Uterus (tissue), 3 donors: ENCODE measurements at regions not wholly inside any gene's neighbourhood (a gene's known extent, or its start where the extent isn't known, plus 50 kb on each side); places are given as distances from the start of the nearest gene placed in this dataset.

Experiments
- DNase-seq, 2 donors: peaks; one replicate each; pipeline ENCODE4 v3.0.0-alpha.2; 2019 to 2020
- H3K27ac ChIP-seq, 2 donors: fragments of 200-600 bp; sonication (generic); 1 replicate in 1 of 2; 2 replicates in 1 of 2; pipeline ENCODE4 v1.5.1; 2016 to 2018
- H3K27me3 ChIP-seq, 2 donors: fragments of 200-600 bp; sonication (generic); one replicate each; pipeline ENCODE4 v1.5.1; 2018 to 2019; ENCODE audit warnings: control low read depth in 1 of 2
- H3K36me3 ChIP-seq, 2 donors: fragments of 200-600 bp; sonication (generic); one replicate each; pipeline ENCODE4 v1.5.1; 2019; ENCODE audit warnings: control low read depth in 1 of 2
- H3K4me1 ChIP-seq, 2 donors: fragments of 200-600 bp; sonication (generic); one replicate each; pipeline ENCODE4 v1.5.1; 2018 to 2019; ENCODE audit warnings: control low read depth in 1 of 2
- H3K4me3 ChIP-seq, 2 donors: fragments of 200-600 bp; sonication (generic); 1 replicate in 1 of 2; 2 replicates in 1 of 2; pipeline ENCODE4 v1.5.1; 2018 to 2019; ENCODE audit warnings: mild to moderate bottlenecking in 1 of 2
- H3K9me3 ChIP-seq, 2 donors: fragments of 200-600 bp; sonication (generic); one replicate each; pipeline ENCODE4 v1.5.1; 2019; ENCODE audit warnings: control low read depth in 1 of 2
- POLR2A ChIP-seq, 2 donors: fragments of 450-650 bp; IDR thresholded peaks; one replicate each; pipeline ENCODE4 v1.6.1; 2016; ENCODE audit warnings: antibody characterized with exemption in 2 of 2, mild to moderate bottlenecking in 1 of 2, moderate library complexity in 1 of 2
- intact Hi-C: fragments of 100-400 bp; cut with DNase I; formaldehyde crosslinking; loops from one replicate; pipeline ENCODE4 v1.15.1; 2023; ENCODE audit warnings: low total_unique reads
- TF ChIP-seq, protein P1 (sequence below), 4 experiments: fragments of 200-600 bp in 2 of 4; fragments of 450-650 bp in 2 of 4; sonication (generic) in 2 of 4; IDR thresholded peaks; one replicate each; pipeline ENCODE4 v1.5.1; 2016 to 2019; ENCODE audit warnings: antibody characterized with exemption in 4 of 4, mild to moderate bottlenecking in 2 of 4, moderate library complexity in 1 of 4
- donor health status: DM: yes; HTN: yes; CAD: no.

DNA sequence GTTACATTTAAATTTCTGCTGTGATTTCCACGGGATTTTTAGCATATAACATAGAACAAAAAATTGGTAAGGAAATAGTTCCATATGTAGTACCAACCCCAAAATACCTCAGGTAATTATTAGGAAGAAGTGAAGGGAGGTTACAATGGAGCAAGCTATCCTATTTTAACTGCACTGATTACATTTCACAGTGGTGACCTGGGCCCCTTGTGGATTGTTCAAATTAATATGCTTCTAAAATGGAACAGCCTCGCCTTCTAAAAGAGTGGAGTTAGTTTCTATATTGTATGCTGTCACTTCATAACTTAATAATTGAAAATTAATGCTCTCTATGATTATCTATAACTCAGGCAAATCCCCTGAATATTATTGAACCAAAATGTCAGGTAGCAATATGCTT lies 651.7 kb upstream of the GBE1 start:
- H3K9me3 ChIP-seq: no peaks in the 10 kb centered on the region
- no peak overlapping the region for H3K4me3 ChIP-seq
- intact Hi-C loops: no loop called here
- H3K36me3 ChIP-seq: no peaks in the 10 kb centered on the region
- no peak for DNase-seq
- no peaks in the 10 kb centered on the region for H3K27me3 ChIP-seq
- no peaks in the 10 kb centered on the region for H3K4me1 ChIP-seq
- TF ChIP-seq, protein P1, sequence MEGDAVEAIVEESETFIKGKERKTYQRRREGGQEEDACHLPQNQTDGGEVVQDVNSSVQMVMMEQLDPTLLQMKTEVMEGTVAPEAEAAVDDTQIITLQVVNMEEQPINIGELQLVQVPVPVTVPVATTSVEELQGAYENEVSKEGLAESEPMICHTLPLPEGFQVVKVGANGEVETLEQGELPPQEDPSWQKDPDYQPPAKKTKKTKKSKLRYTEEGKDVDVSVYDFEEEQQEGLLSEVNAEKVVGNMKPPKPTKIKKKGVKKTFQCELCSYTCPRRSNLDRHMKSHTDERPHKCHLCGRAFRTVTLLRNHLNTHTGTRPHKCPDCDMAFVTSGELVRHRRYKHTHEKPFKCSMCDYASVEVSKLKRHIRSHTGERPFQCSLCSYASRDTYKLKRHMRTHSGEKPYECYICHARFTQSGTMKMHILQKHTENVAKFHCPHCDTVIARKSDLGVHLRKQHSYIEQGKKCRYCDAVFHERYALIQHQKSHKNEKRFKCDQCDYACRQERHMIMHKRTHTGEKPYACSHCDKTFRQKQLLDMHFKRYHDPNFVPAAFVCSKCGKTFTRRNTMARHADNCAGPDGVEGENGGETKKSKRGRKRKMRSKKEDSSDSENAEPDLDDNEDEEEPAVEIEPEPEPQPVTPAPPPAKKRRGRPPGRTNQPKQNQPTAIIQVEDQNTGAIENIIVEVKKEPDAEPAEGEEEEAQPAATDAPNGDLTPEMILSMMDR (IDR thresholded peaks at IDR 0.05): no peak
- TF ChIP-seq POLR2A (IDR thresholded peaks at IDR 0.05): no peak
- no peak overlapping the region for H3K27ac ChIP-seq

DNA sequence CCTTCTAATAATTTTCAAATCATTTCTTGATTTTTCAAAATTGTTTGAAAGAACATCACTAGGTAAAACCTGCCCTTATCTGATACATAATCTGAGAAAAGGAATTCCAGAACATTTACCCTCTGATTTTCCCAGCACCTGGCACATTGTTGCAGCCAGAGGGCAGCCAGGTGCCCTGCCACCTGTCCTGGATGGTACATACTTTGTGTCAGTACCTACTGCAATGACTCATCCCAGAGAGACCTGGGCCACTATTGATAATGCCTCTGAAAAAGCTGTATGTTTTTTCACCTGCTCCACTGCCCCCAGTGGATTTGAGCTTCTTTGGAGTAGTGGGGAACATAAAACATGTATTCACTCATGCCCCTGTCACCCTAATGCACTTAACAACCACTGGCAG lies 648.9 kb upstream of the GBE1 start:
- no peak overlapping the region for H3K4me3 ChIP-seq
- H3K27ac ChIP-seq: no peak overlapping the region
- no peaks in the 10 kb centered on the region for H3K4me1 ChIP-seq
- no peak for DNase-seq
- H3K9me3 ChIP-seq: no peaks in the 10 kb centered on the region
- H3K36me3 ChIP-seq: no peaks in the 10 kb centered on the region
- no peaks in the 10 kb centered on the region for H3K27me3 ChIP-seq
- TF ChIP-seq, protein P1 (IDR thresholded peaks at IDR 0.05): no peak
- TF ChIP-seq POLR2A (IDR thresholded peaks at IDR 0.05): no peak
- intact Hi-C loops: no loop called here

DNA sequence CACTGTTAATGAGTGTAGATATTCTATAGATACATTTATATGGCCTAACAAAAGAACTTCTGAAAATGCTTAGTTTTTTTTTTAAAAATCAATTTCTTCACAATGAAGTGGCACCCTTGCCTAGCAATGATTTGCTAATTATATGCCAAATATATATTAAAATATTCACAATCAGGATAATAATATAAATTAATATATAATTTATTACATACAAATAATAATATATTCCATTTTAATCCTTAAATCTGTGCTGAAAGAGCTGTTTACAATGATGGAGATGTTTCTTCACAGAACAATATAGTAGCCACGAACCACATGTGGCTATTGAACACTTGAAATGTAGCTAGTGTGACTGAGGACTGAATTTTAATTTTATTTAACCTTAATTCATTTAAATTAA lies 648.4 kb upstream of the GBE1 start:
- Histone ChIP-seq H3K9me3 (no peaks in the 10 kb centered on the region), H3K4me3 (no peak overlapping the region), H3K27ac (no peak overlapping the region), H3K27me3 (no peaks in the 10 kb centered on the region), H3K36me3 (no peaks in the 10 kb centered on the region), H3K4me1 (no peaks in the 10 kb centered on the region)
- DNase-seq: no peak
- TF ChIP-seq, protein P1 (IDR thresholded peaks at IDR 0.05): no peak
- no peak for TF ChIP-seq POLR2A (IDR thresholded peaks at IDR 0.05)
- intact Hi-C loops: no loop called here

DNA sequence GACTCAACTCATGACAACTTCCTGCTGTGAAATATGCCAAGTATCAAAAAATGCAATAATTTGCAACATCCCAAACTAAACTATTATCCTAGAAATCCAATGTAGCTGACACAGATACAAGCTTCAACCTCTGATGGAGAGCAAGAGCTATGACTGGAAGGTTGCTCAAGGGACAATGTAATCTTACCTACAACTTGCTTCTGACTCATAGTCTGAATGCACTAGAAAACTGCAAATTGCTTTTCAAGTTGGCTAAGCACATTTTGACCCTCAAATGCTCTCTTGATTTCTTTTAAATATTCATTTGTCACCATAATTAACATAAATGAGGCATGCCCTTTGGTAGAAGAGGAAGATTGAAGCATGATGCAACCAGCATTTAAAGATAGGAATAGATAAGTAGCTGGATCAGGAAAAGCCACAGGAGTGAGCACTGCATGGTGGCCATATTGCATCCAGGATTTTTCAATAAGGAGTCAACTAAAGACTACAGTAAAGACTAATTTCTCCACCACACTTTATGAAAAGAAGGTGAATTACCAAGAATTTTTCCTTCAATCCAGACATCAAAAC lies 630.8 kb upstream of the GBE1 start:
- Histone ChIP-seq H3K27ac (no peak overlapping the region), H3K27me3 (no peaks in the 10 kb centered on the region), H3K4me3 (no peak overlapping the region), H3K4me1 (no peaks in the 10 kb centered on the region), H3K36me3 (no peaks in the 10 kb centered on the region), H3K9me3 (no peaks in the 10 kb centered on the region)
- no peak for TF ChIP-seq POLR2A (IDR thresholded peaks at IDR 0.05)
- TF ChIP-seq, protein P1 (IDR thresholded peaks at IDR 0.05): no peak
- no peak for DNase-seq
- intact Hi-C loops: no loop called here

DNA sequence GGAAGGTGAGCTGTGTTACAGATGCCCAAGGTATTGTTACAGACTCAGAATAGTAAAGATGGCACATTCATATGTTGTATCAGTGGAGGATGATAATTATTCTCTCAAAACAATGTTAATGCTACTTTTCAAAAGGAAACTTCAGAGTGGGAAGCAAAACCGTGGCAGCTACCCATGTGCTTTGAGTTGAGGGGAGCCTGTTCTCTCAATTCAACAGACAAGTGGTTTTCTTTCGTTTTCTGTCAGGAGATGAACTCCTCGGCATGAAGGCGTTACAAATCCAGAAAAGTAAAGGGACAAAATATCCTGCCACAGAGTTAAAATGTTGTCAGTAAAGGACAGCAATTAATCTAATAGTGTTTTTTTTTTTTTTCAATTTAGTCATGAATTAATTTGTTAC lies 629.4 kb upstream of the GBE1 start:
- H3K27ac ChIP-seq: no peak overlapping the region
- intact Hi-C loops: no loop called here
- DNase-seq: no peak
- H3K4me1 ChIP-seq: no peaks in the 10 kb centered on the region
- H3K9me3 ChIP-seq: no peaks in the 10 kb centered on the region
- no peak for TF ChIP-seq POLR2A (IDR thresholded peaks at IDR 0.05)
- TF ChIP-seq, protein P1 (IDR thresholded peaks at IDR 0.05): no peak
- H3K4me3 ChIP-seq: no peak overlapping the region
- no peaks in the 10 kb centered on the region for H3K36me3 ChIP-seq
- no peaks in the 10 kb centered on the region for H3K27me3 ChIP-seq
